ENCODE measurements at regions not wholly inside any gene's neighbourhood (a gene's known extent, or its start where the extent isn't known, plus 50 kb on each side); places are given as distances from the start of the nearest gene placed in this dataset.

DNA sequence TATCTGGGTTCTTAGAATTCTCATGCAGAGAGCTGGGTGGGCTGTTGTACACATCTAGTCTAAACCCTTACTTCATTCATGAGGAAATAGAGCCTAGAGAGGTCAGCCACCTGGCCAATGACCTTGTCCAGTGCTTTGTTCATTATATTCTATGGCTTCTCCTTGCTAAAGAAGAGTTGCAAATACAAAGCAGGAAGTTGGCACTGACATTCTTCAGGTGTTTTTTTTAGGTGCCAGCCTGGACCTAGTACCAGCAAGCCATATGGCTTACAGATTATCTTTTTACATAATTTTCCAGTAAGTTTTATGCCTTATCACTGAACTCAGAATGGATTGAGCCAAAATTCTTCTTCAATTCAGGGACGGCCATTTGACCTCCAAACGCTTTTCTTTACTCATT, 54.7 kb upstream of the PGM2 start:
- no peaks in the 10 kb centered on the region for H3K9me3 Mint-ChIP-seq (ENCODE audit: low read depth)
- peaks cover 2% of the 10 kb centered on the region for H3K36me3 Mint-ChIP-seq (ENCODE audit: low read depth)
- H3K4me3 Mint-ChIP-seq (ENCODE audit: unreplicated experiment) = no peak overlapping the region
- H3K27ac Mint-ChIP-seq (ENCODE audit: unreplicated experiment) = no peak overlapping the region
- peaks cover 2% of the 10 kb centered on the region for H3K27me3 Mint-ChIP-seq (ENCODE audit: low read depth)
- no peak for DNase-seq (ENCODE audit: low spot score)
- TF ChIP-seq, protein P1, sequence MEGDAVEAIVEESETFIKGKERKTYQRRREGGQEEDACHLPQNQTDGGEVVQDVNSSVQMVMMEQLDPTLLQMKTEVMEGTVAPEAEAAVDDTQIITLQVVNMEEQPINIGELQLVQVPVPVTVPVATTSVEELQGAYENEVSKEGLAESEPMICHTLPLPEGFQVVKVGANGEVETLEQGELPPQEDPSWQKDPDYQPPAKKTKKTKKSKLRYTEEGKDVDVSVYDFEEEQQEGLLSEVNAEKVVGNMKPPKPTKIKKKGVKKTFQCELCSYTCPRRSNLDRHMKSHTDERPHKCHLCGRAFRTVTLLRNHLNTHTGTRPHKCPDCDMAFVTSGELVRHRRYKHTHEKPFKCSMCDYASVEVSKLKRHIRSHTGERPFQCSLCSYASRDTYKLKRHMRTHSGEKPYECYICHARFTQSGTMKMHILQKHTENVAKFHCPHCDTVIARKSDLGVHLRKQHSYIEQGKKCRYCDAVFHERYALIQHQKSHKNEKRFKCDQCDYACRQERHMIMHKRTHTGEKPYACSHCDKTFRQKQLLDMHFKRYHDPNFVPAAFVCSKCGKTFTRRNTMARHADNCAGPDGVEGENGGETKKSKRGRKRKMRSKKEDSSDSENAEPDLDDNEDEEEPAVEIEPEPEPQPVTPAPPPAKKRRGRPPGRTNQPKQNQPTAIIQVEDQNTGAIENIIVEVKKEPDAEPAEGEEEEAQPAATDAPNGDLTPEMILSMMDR (IDR thresholded peaks at IDR 0.05) = no peak
- peaks cover 3% of the 10 kb centered on the region for H3K4me1 Mint-ChIP-seq (ENCODE audit: low read depth)

DNA sequence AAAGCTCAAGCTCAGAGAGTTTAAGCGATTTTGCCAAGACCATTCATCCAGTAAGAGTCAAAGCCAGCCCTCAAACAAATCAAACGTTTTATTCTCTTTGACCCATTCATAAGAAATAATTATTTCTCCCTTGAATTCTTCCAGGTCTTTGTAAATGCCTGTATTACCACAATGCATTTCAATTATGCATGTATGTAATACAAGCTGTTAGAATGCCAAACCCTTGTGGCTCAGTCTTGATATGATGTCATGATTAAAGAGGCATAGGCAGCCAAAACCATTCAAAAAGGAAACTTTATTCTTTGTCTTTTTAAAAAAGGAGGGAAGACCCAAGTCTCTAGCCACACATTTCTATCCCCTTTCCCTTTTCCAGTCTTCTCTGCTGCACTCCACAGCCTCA, 56.5 kb upstream of the PGM2 start:
- Mint-ChIP-seq H3K4me1 (ENCODE audit: low read depth) (peaks cover 3% of the 10 kb centered on the region), H3K27me3 (ENCODE audit: low read depth) (peaks cover 2% of the 10 kb centered on the region), H3K27ac (ENCODE audit: unreplicated experiment) (no peak overlapping the region), H3K9me3 (ENCODE audit: low read depth) (no peaks in the 10 kb centered on the region), H3K4me3 (ENCODE audit: unreplicated experiment) (no peak overlapping the region), H3K36me3 (ENCODE audit: low read depth) (peaks cover 2% of the 10 kb centered on the region)
- TF ChIP-seq, protein P1 (IDR thresholded peaks at IDR 0.05) = no peak
- no peak for DNase-seq (ENCODE audit: low spot score)

DNA sequence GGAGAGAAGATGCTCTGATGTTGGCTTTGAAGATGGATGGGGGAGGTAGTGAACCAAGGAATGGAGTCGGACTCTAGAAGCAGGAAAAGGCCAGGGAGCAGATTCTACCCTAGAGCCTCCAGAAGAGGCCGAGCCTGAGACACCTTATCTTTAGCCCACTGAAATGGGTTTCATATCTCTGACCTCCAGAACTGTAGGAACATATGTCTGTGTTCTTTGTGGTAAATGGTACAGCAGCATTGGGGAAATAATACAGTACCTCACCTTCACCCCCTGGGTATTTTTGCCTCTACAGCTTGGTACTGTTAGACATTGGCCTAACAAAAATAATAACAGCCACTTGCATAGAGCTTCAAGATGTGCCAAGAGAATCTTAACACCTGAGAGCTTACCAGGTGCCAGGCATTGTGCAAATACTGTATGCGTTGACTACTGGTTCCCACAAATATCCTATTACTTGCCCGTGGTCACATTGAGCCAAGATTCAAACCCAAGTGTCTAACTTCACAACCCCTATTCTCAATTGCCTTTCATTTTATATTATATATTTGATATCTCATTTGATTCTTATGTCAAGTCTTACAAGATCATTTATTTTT, 57.0 kb upstream of the PGM2 start:
- Mint-ChIP-seq H3K27ac (ENCODE audit: unreplicated experiment) (no peak overlapping the region), H3K27me3 (ENCODE audit: low read depth) (peaks cover 2% of the 10 kb centered on the region), H3K4me1 (ENCODE audit: low read depth) (peaks cover 3% of the 10 kb centered on the region), H3K4me3 (ENCODE audit: unreplicated experiment) (no peak overlapping the region), H3K36me3 (ENCODE audit: low read depth) (peaks cover 2% of the 10 kb centered on the region), H3K9me3 (ENCODE audit: low read depth) (no peaks in the 10 kb centered on the region)
- TF ChIP-seq, protein P1 (IDR thresholded peaks at IDR 0.05) = no peak
- no peak for DNase-seq (ENCODE audit: low spot score)

DNA sequence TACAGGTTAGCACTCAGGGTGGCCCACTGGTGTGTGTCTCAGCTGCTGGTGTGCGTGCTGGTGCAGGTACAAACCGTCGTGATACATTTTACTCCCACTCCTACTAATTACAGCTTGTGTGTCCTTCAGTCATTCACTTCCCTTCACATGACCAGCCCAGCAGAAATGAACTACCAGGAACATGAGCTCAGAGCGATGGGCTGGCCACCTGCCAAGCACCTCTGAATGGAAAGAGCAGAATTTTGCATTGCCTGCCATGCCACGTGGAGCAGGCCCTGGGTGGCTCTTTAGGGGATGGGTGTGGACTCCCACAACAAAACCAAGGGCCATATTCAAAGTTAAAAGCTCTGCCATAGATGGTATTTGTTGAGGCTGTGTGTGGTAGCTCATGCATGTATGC, 58.9 kb upstream of the PGM2 start:
- Mint-ChIP-seq H3K9me3 (ENCODE audit: low read depth) (no peaks in the 10 kb centered on the region), H3K27ac (ENCODE audit: unreplicated experiment) (no peak overlapping the region), H3K36me3 (ENCODE audit: low read depth) (peaks cover 2% of the 10 kb centered on the region), H3K4me1 (ENCODE audit: low read depth) (peaks cover 3% of the 10 kb centered on the region), H3K27me3 (ENCODE audit: low read depth) (peaks cover under 1% of the 10 kb centered on the region), H3K4me3 (ENCODE audit: unreplicated experiment) (no peak overlapping the region)
- no peak for DNase-seq (ENCODE audit: low spot score)
- TF ChIP-seq, protein P1 (IDR thresholded peaks at IDR 0.05) = no peak

DNA sequence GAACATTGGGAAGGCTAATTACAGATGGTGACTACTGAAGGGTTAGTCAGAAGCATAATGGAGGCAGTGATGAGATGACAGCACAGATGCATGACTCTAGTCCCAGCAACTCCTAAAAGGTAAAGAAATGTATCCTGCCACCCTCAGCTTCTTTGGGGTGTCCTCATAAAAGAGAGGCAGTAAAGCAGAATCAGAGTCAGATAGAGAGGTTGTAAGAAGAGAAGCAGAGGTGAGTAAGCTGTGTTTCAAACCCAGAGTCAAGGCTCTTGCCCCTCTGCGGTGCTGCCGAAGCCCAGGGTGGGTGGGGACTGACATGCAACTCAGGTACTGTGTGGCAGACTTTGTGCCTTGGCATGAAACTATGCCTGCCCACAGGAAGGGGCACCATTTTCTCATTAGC, 59.5 kb upstream of the PGM2 start:
- Mint-ChIP-seq H3K4me1 (ENCODE audit: low read depth) (peaks cover 3% of the 10 kb centered on the region), H3K27me3 (ENCODE audit: low read depth) (no peaks in the 10 kb centered on the region), H3K27ac (ENCODE audit: unreplicated experiment) (no peak overlapping the region), H3K4me3 (ENCODE audit: unreplicated experiment) (no peak overlapping the region), H3K9me3 (ENCODE audit: low read depth) (no peaks in the 10 kb centered on the region), H3K36me3 (ENCODE audit: low read depth) (no peaks in the 10 kb centered on the region)
- TF ChIP-seq, protein P1 (IDR thresholded peaks at IDR 0.05) = no peak
- DNase-seq (ENCODE audit: low spot score) = no peak
